K562 (cell line): ENCODE measurements at regions not wholly inside any gene's neighbourhood (a gene's known extent, or its start where the extent isn't known, plus 50 kb on each side); places are given as distances from the start of the nearest gene placed in this dataset.

ENCODE experiments used
- ARNT ChIP-seq, 2 experiments: fragments of 450-650 bp; IDR thresholded peaks; 2 replicates each; pipeline ENCODE4 v1.6.1; 2016; ENCODE audit warnings: mild to moderate bottlenecking in 1 of 2
- BHLHE40 ChIP-seq: IDR thresholded peaks from 2 replicates; pipeline ENCODE4 v1.6.1; 2011; ENCODE audit warnings: low read length, improper control_type of control experiment
- CTCF ChIP-seq, 3 experiments: IDR thresholded peaks in 2 of 3; conservative IDR thresholded peaks in 1 of 3; 2 replicates each; pipeline ENCODE4 v1.5.1; 2011 to 2012; ENCODE audit warnings: low read length in 3 of 3, mild to moderate bottlenecking in 3 of 3, control low read depth in 2 of 3, improper control_type of control experiment in 1 of 3, inconsistent platforms in 1 of 3, low read depth in 1 of 3, mixed read lengths in 1 of 3, moderate library complexity in 1 of 3; ENCODE audit not compliant: insufficient read depth in 2 of 3
- EZH2 ChIP-seq: IDR thresholded peaks from 2 replicates; pipeline ENCODE4 v1.6.1; 2012; ENCODE audit warnings: low read depth, mild to moderate bottlenecking, inconsistent platforms, low read length, borderline replicate concordance
- GTF2F1 ChIP-seq: IDR thresholded peaks from 2 replicates; pipeline ENCODE4 v1.6.1; 2011; ENCODE audit warnings: low read depth, low read length, improper control_type of control experiment
- MXI1 ChIP-seq: IDR thresholded peaks from 2 replicates; pipeline ENCODE4 v1.6.1; 2011; ENCODE audit warnings: low read depth, mild to moderate bottlenecking, improper control_type of control experiment, low read length
- NFYB ChIP-seq: IDR thresholded peaks from 2 replicates; pipeline ENCODE4 v1.6.1; 2011; ENCODE audit warnings: mild to moderate bottlenecking, moderate library complexity; ENCODE audit not compliant: insufficient read length; ENCODE audit errors: extremely low read depth
- POLR2A ChIP-seq: fragments of 450-650 bp; conservative IDR thresholded peaks from 2 replicates; pipeline ENCODE4 v1.6.1; 2016
- POLR2AphosphoS2 ChIP-seq: IDR thresholded peaks from 2 replicates; pipeline ENCODE4 v1.6.1; 2012; ENCODE audit warnings: low read length, improper control_type of control experiment
- SNRNP70 ChIP-seq: fragments of 200-400 bp; formaldehyde crosslinking; optimal IDR thresholded peaks from 2 replicates; pipeline ENCODE3; 2017; ENCODE audit warnings: low read depth, low read length
- SP1 ChIP-seq: sonication (generic); formaldehyde crosslinking; IDR thresholded peaks from 2 replicates; pipeline ENCODE4 v1.8.1; 2022; ENCODE audit warnings: mild to moderate bottlenecking, missing genetic modification reagents
- ZFP30 ChIP-seq: fragments of 250-450 bp; sonication (Bioruptor Pico); IDR thresholded peaks from 2 replicates; pipeline ENCODE4 v1.8.0; 2022; ENCODE audit warnings: moderate library complexity, mild to moderate bottlenecking, inconsistent platforms, borderline replicate concordance
- TF ChIP-seq, protein P1 (sequence below): fragments of 250-450 bp; sonication (Bioruptor Pico); IDR thresholded peaks from 2 replicates; pipeline ENCODE4 v1.9.0; 2021; ENCODE audit warnings: mild to moderate bottlenecking
- TF ChIP-seq, protein P2 (sequence below): sonication (generic); formaldehyde crosslinking; IDR thresholded peaks from 2 replicates; pipeline ENCODE4 v1.8.0; 2023; ENCODE audit warnings: mild to moderate bottlenecking, missing genetic modification reagents

DNA sequence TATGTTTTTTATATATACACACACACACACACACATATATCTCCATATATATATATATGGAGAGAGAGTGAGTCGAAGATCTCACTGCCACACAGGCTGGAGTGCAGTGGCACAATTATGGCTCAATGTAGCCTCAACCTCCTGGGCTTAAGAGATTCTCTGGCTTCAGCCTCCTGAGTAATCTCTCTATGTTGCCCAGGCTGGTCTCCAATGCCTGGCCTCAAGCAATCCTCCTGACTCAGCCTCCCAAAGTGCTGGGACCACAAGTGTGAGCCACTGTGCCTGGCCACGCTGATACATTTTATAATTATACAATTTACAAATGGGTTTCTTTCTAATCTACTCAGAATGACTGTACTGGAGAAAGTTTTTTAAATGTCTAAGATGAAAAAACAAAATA lies 664.2 kb downstream of the PTPRC start:
- TF ChIP-seq POLR2A: no peak
- no peak for TF ChIP-seq GTF2F1
- no peak for TF ChIP-seq BHLHE40
- TF ChIP-seq NFYB: no peak
- TF ChIP-seq, protein P1, sequence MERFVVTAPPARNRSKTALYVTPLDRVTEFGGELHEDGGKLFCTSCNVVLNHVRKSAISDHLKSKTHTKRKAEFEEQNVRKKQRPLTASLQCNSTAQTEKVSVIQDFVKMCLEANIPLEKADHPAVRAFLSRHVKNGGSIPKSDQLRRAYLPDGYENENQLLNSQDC (CRISPR knock-in tag): no peak
- TF ChIP-seq CTCF (IDR thresholded peaks at IDR 0.05 in 2 of 3, conservative IDR thresholded peaks at IDR 0.05 in 1 of 3; ENCODE audit: insufficient read depth in 2 of 3, low read depth in 1 of 3, low read length in 3 of 3): no peak
- TF ChIP-seq, protein P2, sequence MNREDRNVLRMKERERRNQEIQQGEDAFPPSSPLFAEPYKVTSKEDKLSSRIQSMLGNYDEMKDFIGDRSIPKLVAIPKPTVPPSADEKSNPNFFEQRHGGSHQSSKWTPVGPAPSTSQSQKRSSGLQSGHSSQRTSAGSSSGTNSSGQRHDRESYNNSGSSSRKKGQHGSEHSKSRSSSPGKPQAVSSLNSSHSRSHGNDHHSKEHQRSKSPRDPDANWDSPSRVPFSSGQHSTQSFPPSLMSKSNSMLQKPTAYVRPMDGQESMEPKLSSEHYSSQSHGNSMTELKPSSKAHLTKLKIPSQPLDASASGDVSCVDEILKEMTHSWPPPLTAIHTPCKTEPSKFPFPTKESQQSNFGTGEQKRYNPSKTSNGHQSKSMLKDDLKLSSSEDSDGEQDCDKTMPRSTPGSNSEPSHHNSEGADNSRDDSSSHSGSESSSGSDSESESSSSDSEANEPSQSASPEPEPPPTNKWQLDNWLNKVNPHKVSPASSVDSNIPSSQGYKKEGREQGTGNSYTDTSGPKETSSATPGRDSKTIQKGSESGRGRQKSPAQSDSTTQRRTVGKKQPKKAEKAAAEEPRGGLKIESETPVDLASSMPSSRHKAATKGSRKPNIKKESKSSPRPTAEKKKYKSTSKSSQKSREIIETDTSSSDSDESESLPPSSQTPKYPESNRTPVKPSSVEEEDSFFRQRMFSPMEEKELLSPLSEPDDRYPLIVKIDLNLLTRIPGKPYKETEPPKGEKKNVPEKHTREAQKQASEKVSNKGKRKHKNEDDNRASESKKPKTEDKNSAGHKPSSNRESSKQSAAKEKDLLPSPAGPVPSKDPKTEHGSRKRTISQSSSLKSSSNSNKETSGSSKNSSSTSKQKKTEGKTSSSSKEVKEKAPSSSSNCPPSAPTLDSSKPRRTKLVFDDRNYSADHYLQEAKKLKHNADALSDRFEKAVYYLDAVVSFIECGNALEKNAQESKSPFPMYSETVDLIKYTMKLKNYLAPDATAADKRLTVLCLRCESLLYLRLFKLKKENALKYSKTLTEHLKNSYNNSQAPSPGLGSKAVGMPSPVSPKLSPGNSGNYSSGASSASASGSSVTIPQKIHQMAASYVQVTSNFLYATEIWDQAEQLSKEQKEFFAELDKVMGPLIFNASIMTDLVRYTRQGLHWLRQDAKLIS (CRISPR knock-in tag): no peak
- no peak for TF ChIP-seq SNRNP70
- no peak for TF ChIP-seq ARNT (IDR thresholded peaks at IDR 0.05)
- TF ChIP-seq MXI1: no peak
- TF ChIP-seq SP1 (CRISPR knock-in tag): no peak
- no peak for TF ChIP-seq ZFP30 (CRISPR knock-in tag)
- TF ChIP-seq POLR2AphosphoS2: no peak
- TF ChIP-seq EZH2: no peak
